ENCODE measurements at regions not wholly inside any gene's neighbourhood (a gene's known extent, or its start where the extent isn't known, plus 50 kb on each side); places are given as distances from the start of the nearest gene placed in this dataset.

GRCh38 chr7:19427944-19428343, 280.9 kb downstream of the POLR1F start:
- no peak overlapping the region for H3K27ac ChIP-seq
- H3K9me3 ChIP-seq = no peaks in the 10 kb centered on the region
- 84 to 87% (median 86%) methylated on average over 3 of the region's 3 CpGs for WGBS, 3 donors
- no peaks in the 10 kb centered on the region for H3K27me3 ChIP-seq (ENCODE audit: insufficient read depth in 3 of 3, low read length in 2 of 3)
- H3K4me3 ChIP-seq = no peak overlapping the region
- H3K4me1 ChIP-seq = no peaks in the 10 kb centered on the region
- TF ChIP-seq CTCF (IDR thresholded peaks at IDR 0.05) = no peak
- DNase-seq (no peak), ATAC-seq (no peak)
- intact Hi-C loops (cut with DNase I) = no loop called here
- no peaks in the 10 kb centered on the region for H3K36me3 ChIP-seq (ENCODE audit: insufficient read depth in 1 of 2, low read depth in 1 of 2)

DNA sequence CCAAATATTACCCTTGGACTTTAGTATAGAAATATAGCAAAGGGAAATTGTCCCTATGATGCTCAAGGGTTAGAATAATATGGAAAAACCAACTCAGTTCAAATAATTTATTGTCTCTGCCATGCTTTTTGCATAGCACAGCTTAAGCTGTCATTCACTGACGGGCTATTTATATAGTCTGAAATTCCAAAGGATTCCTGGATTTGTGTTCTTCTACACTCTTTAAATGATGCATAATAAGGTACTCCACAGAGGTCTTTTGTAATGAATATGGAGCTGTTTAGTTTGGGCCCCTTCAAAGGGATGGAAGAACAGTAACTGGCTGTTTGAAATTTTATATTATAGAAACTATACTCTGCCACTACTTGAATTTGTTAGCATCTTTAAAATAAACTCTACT, 276.6 kb upstream of the FERD3L start:
- TF ChIP-seq CTCF (IDR thresholded peaks at IDR 0.05) = no peak
- 53 to 63% (median 60%) methylated on average over 1 of the region's 1 CpG for WGBS, 3 donors
- no peaks in the 10 kb centered on the region for H3K9me3 ChIP-seq
- H3K4me1 ChIP-seq = no peaks in the 10 kb centered on the region
- H3K36me3 ChIP-seq (ENCODE audit: insufficient read depth in 1 of 2, low read depth in 1 of 2) = no peaks in the 10 kb centered on the region
- H3K27me3 ChIP-seq (ENCODE audit: insufficient read depth in 3 of 3, low read length in 2 of 3) = no peaks in the 10 kb centered on the region
- DNase-seq (no peak), ATAC-seq (no peak)
- H3K27ac ChIP-seq = no peak overlapping the region
- no peak overlapping the region for H3K4me3 ChIP-seq
- intact Hi-C loops (cut with DNase I) = no loop called here

DNA sequence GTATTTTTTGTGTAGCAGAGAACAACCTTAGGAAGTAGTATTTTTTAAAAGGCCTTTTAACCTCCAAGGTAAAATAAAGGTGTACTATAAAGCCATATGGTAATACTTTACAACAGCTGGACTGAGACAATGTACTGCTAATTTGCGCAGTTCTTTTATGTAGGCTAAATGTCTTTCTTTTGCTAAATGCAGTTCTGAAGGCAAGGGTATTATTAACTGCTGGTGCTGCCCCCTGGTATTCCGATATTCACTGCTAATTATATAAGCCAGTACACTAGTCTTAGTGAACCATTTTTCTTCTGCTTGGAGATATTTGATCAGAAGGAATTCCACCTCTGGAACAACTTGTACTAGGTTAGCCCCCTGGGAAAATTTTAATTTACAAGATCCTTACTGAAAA, 272.0 kb upstream of the FERD3L start:
- no peak for DNase-seq
- H3K4me1 ChIP-seq = no peaks in the 10 kb centered on the region
- ATAC-seq = no peak

DNA sequence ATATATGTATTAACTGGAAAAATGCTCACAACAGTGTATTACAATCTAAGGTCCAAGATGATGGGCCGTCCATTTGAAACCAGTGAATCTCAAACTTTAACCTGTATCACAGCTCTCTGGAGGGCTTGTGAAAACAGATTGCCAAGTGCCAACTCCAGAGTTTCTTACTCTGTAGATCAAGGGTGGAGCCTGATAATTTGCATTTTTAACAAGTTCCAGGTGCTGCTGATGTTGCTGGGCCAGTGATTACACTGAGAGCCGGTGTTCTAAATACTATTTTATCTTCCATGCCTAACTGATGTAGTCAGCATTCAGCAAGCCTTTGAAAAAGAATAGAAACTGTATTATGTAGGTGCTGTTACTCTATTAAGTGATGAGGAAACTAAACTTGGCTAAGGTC, 269.9 kb upstream of the FERD3L start:
- no peak for TF ChIP-seq CTCF (IDR thresholded peaks at IDR 0.05)
- Histone ChIP-seq H3K27ac (no peak overlapping the region), H3K9me3 (no peaks in the 10 kb centered on the region), H3K36me3 (ENCODE audit: insufficient read depth in 1 of 2, low read depth in 1 of 2) (no peaks in the 10 kb centered on the region), H3K4me3 (no peak overlapping the region), H3K27me3 (ENCODE audit: insufficient read depth in 3 of 3, low read length in 2 of 3) (no peaks in the 10 kb centered on the region), H3K4me1 (no peaks in the 10 kb centered on the region)
- intact Hi-C loops (cut with DNase I) = no loop called here
- WGBS, 3 donors = 58 to 66% (median 63%) methylated on average over 2 of the region's 2 CpGs
- ATAC-seq (no peak), DNase-seq (no peak)

More for the DNA sequence above, 272.0 kb upstream of the FERD3L start:
- Histone ChIP-seq H3K4me3 (no peak overlapping the region), H3K27ac (no peak overlapping the region), H3K9me3 (no peaks in the 10 kb centered on the region), H3K36me3 (ENCODE audit: insufficient read depth in 1 of 2, low read depth in 1 of 2) (no peaks in the 10 kb centered on the region), H3K27me3 (ENCODE audit: insufficient read depth in 3 of 3, low read length in 2 of 3) (no peaks in the 10 kb centered on the region)
- intact Hi-C loops (cut with DNase I) = no loop called here
- TF ChIP-seq CTCF (IDR thresholded peaks at IDR 0.05) = no peak
- WGBS, 3 donors = 66 to 81% (median 67%) methylated on average over 2 of the region's 2 CpGs

GRCh38 chr7:19413443-19413965, 268.3 kb upstream of the FERD3L start:
- 71 to 81% (median 72%) methylated on average over 3 of the region's 3 CpGs for WGBS, 3 donors
- TF ChIP-seq CTCF (IDR thresholded peaks at IDR 0.05) = no peak
- no peak for DNase-seq

More at GRCh38 chr7:19413443-19413965, 268.3 kb upstream of the FERD3L start:
- Histone ChIP-seq H3K27ac (no peak overlapping the region), H3K4me3 (no peak overlapping the region), H3K4me1 (no peaks in the 10 kb centered on the region), H3K27me3 (ENCODE audit: insufficient read depth in 3 of 3, low read length in 2 of 3) (no peaks in the 10 kb centered on the region), H3K9me3 (no peaks in the 10 kb centered on the region), H3K36me3 (ENCODE audit: insufficient read depth in 1 of 2, low read depth in 1 of 2) (no peaks in the 10 kb centered on the region)
- ATAC-seq = no peak
- intact Hi-C loops (cut with DNase I) = no loop called here
